ENCODE measurements at regions not wholly inside any gene's neighbourhood (a gene's known extent, or its start where the extent isn't known, plus 50 kb on each side); places are given as distances from the start of the nearest gene placed in this dataset.

DNA sequence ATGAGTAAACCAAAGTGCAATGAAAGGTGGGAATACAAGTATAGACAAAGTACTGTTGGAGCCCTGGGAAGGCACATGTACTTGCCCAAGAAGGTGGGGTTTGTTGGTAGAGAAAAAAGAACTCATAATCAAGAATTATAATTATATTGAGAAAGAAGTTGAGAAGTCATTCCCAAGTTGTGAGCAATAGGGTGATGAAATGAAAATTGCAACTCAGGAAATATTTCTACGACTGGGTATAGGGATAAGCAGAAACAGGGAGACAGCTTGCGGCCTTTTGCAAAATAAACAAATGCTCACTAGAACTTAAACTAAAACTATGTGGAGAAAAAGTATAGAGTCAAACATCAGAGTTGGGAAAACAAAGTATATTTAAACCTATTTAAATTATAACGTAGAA is 250.7 kb upstream of the FAM83B start:
- no peaks in the 10 kb centered on the region for H3K27me3 ChIP-seq
- DNase-seq = no peak
- TF ChIP-seq POLR2A (IDR thresholded peaks at IDR 0.05) = no peak
- TF ChIP-seq CTCF (IDR thresholded peaks at IDR 0.05) = no peak
- no peaks in the 10 kb centered on the region for H3K4me1 ChIP-seq
- no peak overlapping the region for H3K27ac ChIP-seq
- H3K36me3 ChIP-seq = no peaks in the 10 kb centered on the region
- intact Hi-C loops (cut with DNase I; ENCODE audit: low total_unique reads) = no loop called here
- H3K4me3 ChIP-seq = no peak overlapping the region
- H3K9me3 ChIP-seq = no peaks in the 10 kb centered on the region

- no peak for DNase-seq
- Histone ChIP-seq H3K4me3 (no peak overlapping the region), H3K27me3 (no peaks in the 10 kb centered on the region), H3K36me3 (no peaks in the 10 kb centered on the region), H3K4me1 (no peaks in the 10 kb centered on the region), H3K9me3 (no peaks in the 10 kb centered on the region), H3K27ac (no peak overlapping the region)
- intact Hi-C loops (cut with DNase I; ENCODE audit: low total_unique reads) = no loop called here
- TF ChIP-seq POLR2A (IDR thresholded peaks at IDR 0.05) (no peak), CTCF (IDR thresholded peaks at IDR 0.05) (no peak)
Observed at GRCh38 chr6:54598787-54599313, 247.7 kb upstream of the FAM83B start.

DNA sequence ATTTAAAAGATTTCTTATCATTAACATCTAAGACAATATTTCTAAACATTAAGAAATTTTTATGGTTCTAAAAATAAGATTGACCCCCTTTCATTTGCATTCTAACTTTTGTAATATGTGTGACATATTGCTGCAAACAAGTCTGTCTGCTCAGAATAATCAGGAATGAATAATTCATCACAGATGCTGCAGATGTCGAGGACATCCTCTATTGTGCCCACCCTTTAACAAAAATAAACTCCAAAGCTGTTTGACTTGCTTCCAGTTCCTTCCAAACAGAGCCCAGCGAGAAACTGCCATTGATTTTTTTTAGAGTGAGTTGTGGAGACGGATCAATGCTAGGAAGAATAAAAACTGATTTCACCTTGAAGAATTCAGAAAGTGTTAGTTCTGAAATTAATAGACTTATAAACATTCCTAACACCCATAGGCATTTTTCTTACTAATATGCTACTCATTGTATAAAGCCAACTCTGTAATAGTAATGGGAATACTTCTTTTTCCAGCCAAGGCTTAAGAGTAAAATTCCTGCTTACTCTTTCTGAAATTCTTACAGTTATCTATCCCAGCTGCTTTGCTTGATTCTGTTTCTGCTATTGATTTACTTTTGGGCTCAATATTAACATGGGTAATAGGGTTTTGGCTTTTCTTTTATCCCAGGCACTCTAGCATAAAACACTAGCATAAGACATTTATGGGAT is 244.8 kb upstream of the FAM83B start:
- Histone ChIP-seq H3K4me1 (no peaks in the 10 kb centered on the region), H3K36me3 (no peaks in the 10 kb centered on the region), H3K4me3 (no peak overlapping the region), H3K27ac (no peak overlapping the region), H3K9me3 (no peaks in the 10 kb centered on the region), H3K27me3 (no peaks in the 10 kb centered on the region)
- TF ChIP-seq CTCF (IDR thresholded peaks at IDR 0.05) = no peak
- TF ChIP-seq POLR2A (IDR thresholded peaks at IDR 0.05) = no peak
- no peak for DNase-seq
- intact Hi-C loops (cut with DNase I; ENCODE audit: low total_unique reads) = no loop called here

- H3K9me3 ChIP-seq = no peaks in the 10 kb centered on the region
- no peaks in the 10 kb centered on the region for H3K27me3 ChIP-seq
- DNase-seq = no peak
- intact Hi-C loops (cut with DNase I; ENCODE audit: low total_unique reads) = no loop called here
- no peak overlapping the region for H3K4me3 ChIP-seq
- TF ChIP-seq CTCF (IDR thresholded peaks at IDR 0.05) (no peak), POLR2A (IDR thresholded peaks at IDR 0.05) (no peak)
- no peaks in the 10 kb centered on the region for H3K4me1 ChIP-seq
- H3K36me3 ChIP-seq = no peaks in the 10 kb centered on the region
- no peak overlapping the region for H3K27ac ChIP-seq
Observed at GRCh38 chr6:54602591-54602990, 244.0 kb upstream of the FAM83B start.

GRCh38 chr6:54609981-54610380 is 236.6 kb upstream of the FAM83B start:
- H3K4me1 ChIP-seq = no peaks in the 10 kb centered on the region
- no peaks in the 10 kb centered on the region for H3K9me3 ChIP-seq
- intact Hi-C loops (cut with DNase I; ENCODE audit: low total_unique reads) = no loop called here
- no peaks in the 10 kb centered on the region for H3K27me3 ChIP-seq
- no peak overlapping the region for H3K27ac ChIP-seq
- no peaks in the 10 kb centered on the region for H3K36me3 ChIP-seq
- DNase-seq = no peak
- TF ChIP-seq CTCF (IDR thresholded peaks at IDR 0.05) = no peak
- no peak for TF ChIP-seq POLR2A (IDR thresholded peaks at IDR 0.05)
- H3K4me3 ChIP-seq = no peak overlapping the region

Data from uterus (tissue), 3 donors.